ENCODE measurements at regions not wholly inside any gene's neighbourhood (a gene's known extent, or its start where the extent isn't known, plus 50 kb on each side); places are given as distances from the start of the nearest gene placed in this dataset.

DNA sequence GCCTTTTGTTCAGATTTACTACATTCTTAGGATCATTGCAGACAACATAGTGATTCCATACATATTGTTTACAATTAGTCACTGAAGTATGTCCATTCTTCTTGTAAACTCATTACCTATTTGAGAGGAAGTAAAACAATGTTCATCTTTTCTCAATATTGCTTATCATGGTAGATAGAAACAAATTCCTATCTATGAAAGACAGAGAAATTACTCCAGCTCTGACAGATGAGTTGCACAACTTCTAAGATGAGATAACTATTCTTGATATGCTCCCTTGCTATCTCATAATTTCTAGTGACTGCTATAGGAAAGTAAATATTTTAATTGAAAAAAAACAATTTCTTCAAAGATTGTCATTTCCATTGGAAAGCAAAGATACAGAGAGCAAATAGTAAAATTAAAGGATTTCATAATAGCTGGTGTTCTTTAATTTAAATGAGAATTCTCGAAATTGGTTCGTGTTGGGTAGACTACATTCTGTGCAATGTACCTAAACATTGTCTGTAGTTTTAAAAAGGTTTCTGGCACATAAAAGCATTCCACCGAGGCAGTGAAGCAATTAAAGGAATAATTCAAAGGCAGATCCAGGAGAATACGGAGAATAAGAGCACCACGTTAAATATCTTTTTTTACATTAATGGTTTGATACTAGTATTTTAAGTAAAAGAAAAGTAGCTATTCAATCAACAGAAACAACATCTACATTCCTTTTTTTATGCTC lies 1029.1 kb upstream of the ACO1 start:
- Mint-ChIP-seq H3K27ac (no peak overlapping the region), H3K4me3 (no peak overlapping the region), H3K4me1 (no peaks in the 10 kb centered on the region), H3K27me3 (ENCODE audit: low read depth in 3 of 3) (peaks cover 0 to 15% (median 3%) of the 10 kb centered on the region in 3 donors), H3K36me3 (no peaks in the 10 kb centered on the region), H3K9me3 (peaks cover 0 to 4% (median 0%) of the 10 kb centered on the region in 6 donors)
- no peak for DNase-seq

DNA sequence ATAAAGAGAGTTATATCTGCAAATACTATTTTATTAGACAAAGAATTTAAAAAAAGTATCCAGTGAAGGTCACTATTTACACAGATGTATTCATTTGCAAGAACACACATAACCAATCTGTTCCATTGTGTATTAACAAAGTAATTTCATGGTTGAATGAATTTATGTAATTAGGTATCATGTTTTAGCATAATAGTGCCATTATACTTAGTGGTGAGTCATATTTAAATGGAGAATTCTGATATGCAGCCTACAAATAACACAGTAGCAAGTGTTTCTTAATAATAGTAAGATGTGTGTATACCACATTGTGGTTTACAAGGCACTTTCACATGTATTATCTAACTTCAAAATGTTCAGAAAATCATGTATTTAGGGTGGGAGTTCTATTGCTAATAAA lies 1028.5 kb upstream of the ACO1 start:
- Mint-ChIP-seq H3K9me3 (peaks cover 0 to 3% (median 0%) of the 10 kb centered on the region in 6 donors), H3K4me1 (no peaks in the 10 kb centered on the region), H3K36me3 (no peaks in the 10 kb centered on the region), H3K4me3 (no peak overlapping the region), H3K27ac (no peak overlapping the region), H3K27me3 (ENCODE audit: low read depth in 3 of 3) (peaks cover 0 to 15% (median 3%) of the 10 kb centered on the region in 3 donors)
- no peak for DNase-seq

DNA sequence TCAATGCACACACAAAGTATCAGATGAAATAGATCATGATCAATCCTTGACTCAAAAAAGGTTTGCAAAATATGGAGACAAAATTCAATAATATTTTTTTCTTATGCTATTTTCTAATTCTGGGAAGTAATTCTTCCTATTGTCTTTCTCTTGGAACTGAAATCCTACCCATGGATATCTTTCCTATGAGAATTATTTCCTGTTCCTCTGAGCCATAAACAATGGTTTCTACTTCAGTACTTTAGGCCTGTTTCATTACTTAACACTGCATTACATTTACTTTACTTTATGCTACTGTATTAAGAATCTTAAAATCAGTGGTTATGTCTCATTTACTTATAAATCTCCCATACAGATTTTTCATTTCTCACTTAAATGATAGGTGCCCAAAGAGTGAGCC lies 1025.4 kb upstream of the ACO1 start:
- no peaks in the 10 kb centered on the region for H3K4me1 Mint-ChIP-seq
- peaks cover 0 to 3% (median 0%) of the 10 kb centered on the region in 6 donors for H3K9me3 Mint-ChIP-seq
- H3K36me3 Mint-ChIP-seq = no peaks in the 10 kb centered on the region
- no peak overlapping the region for H3K4me3 Mint-ChIP-seq
- no peak for DNase-seq
- H3K27ac Mint-ChIP-seq = no peak overlapping the region
- H3K27me3 Mint-ChIP-seq (ENCODE audit: low read depth in 3 of 3) = peaks cover 0 to 11% (median 6%) of the 10 kb centered on the region in 3 donors

DNA sequence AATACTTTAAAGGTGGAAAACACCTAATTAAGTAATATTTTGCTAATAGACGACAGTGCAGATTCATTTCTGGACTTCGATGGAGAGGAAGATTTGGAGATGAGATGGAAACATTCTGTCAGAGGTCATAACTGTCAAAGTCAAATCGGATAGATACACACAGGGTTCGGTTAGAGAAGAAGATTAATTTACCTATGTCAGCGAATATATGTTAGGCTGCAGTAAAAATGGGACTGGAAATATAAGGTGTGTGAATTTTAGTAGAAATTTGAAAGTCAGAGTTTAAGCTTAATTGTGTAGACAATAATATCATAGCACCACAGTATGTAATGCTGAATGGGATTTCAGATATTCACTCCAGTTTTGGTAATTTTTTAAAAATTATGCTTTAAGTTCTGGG lies 1020.3 kb upstream of the ACO1 start:
- H3K4me3 Mint-ChIP-seq = no peak overlapping the region
- H3K9me3 Mint-ChIP-seq = no peaks in the 10 kb centered on the region
- no peak overlapping the region for H3K27ac Mint-ChIP-seq
- no peaks in the 10 kb centered on the region for H3K4me1 Mint-ChIP-seq
- no peaks in the 10 kb centered on the region for H3K36me3 Mint-ChIP-seq
- no peak for DNase-seq
- peaks cover 0 to 2% (median 0%) of the 10 kb centered on the region in 3 donors for H3K27me3 Mint-ChIP-seq (ENCODE audit: low read depth in 3 of 3)

DNA sequence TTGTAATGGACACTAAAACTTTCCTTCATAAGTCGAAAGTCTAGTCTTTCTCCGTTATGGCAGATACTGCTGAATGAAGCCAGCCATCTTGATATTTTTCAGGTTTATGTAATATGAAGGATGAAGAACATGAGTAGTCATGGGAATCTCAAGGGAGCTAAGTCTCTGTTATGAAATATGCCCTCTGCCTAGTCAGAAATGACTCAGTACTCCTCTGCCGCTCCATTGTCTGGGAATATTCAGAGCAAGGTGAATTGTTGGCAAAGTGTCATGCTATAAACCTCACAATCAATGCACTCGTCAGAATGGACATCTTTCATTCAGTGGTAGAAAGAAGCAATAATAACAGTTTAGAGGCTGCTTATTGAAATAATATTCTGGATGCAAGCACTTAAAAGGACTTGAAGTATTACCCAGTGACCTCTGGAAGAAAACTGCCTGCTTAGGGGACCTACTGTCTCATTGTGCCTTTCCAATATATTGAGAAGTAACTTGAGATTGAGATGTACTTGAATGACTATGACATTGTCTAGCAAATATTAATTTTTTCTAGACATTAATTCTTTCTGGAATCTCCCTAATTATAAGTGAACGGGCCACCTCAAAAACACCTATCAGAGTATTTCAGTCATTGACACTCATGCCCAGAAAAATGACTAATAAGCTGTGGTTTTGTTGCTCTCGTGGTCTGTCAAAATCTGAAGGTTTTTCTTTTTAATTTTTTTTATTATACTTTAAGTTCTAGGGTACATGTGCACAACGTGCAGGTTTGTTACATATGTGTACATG lies 1011.5 kb upstream of the ACO1 start:
- H3K4me3 Mint-ChIP-seq = no peak overlapping the region
- peaks cover 0 to 5% (median 2%) of the 10 kb centered on the region in 6 donors for H3K9me3 Mint-ChIP-seq
- no peak overlapping the region for H3K27ac Mint-ChIP-seq
- no peaks in the 10 kb centered on the region for H3K4me1 Mint-ChIP-seq
- no peaks in the 10 kb centered on the region for H3K27me3 Mint-ChIP-seq (ENCODE audit: low read depth in 3 of 3)
- no peaks in the 10 kb centered on the region for H3K36me3 Mint-ChIP-seq
- DNase-seq = no peak

DNA sequence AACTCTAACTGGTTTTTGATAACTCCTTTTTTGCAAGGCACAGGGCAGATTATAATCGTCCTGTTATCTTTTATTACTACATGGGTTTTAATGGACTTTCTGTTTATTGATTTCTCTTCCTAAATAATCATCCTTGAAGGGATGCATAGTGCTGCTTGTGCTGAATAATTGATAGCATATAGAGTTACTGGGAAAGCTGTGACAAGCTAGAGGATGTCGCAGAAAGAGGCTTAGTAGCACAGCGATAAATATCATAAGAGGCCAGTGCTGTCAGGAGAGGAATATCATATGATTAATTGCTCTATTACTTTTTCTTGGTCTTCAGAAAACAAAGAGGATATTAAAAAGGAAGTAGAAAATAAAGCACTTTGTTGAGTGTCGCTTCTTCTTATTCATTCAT lies 1007.1 kb upstream of the ACO1 start:
- Mint-ChIP-seq H3K27me3 (ENCODE audit: low read depth in 3 of 3) (peaks cover 0 to 3% (median 0%) of the 10 kb centered on the region in 3 donors), H3K36me3 (no peaks in the 10 kb centered on the region), H3K4me3 (no peak overlapping the region), H3K27ac (no peak overlapping the region), H3K4me1 (no peaks in the 10 kb centered on the region), H3K9me3 (peaks cover 0 to 5% (median 2%) of the 10 kb centered on the region in 6 donors)
- no peak for DNase-seq

DNA sequence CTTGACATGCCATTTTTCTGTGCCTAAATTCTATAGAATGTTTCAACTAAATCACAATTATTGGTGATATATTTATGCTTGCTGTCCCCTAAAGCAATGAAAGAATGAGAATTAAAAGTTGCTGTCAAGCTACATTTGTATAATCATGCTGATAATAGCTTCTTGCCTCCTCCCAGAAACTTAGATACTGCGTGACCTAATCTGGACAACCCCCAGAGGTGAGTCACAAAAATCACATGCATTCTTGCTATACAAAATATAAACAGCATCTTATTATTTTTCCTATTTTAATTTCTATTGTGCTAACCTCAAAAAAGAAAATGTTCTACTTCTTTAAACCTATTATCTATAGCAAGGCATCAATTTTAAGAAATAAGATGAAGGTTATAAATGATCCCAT lies 995.8 kb upstream of the ACO1 start:
- Mint-ChIP-seq H3K4me1 (no peaks in the 10 kb centered on the region), H3K9me3 (peaks cover 0 to 1% (median 0%) of the 10 kb centered on the region in 6 donors), H3K4me3 (no peak overlapping the region), H3K27ac (no peak overlapping the region), H3K36me3 (no peaks in the 10 kb centered on the region), H3K27me3 (ENCODE audit: low read depth in 3 of 3) (no peaks in the 10 kb centered on the region)
- no peak for DNase-seq

DNA sequence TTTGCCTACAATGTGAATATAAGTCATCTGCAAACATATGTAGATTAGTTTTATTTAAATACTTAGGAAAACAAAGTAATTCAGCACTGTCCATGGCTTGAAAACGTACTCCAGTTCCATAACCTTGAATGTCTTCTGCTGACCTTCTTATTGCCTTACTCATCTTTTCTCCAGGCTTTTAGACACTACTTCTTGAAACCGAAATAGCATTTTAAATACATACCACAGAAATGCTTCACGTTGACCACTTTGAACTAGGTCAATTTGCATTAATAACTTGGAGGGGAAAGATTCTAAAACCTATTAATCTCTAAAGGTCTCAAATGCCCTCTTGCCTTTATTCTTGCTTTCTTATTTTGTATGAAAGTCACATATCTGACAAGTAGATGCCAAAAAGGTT lies 995.4 kb upstream of the ACO1 start:
- Mint-ChIP-seq H3K9me3 (peaks cover 0 to 1% (median 0%) of the 10 kb centered on the region in 6 donors), H3K27ac (no peak overlapping the region), H3K4me3 (no peak overlapping the region), H3K36me3 (no peaks in the 10 kb centered on the region), H3K27me3 (ENCODE audit: low read depth in 3 of 3) (no peaks in the 10 kb centered on the region), H3K4me1 (no peaks in the 10 kb centered on the region)
- DNase-seq = no peak

DNA sequence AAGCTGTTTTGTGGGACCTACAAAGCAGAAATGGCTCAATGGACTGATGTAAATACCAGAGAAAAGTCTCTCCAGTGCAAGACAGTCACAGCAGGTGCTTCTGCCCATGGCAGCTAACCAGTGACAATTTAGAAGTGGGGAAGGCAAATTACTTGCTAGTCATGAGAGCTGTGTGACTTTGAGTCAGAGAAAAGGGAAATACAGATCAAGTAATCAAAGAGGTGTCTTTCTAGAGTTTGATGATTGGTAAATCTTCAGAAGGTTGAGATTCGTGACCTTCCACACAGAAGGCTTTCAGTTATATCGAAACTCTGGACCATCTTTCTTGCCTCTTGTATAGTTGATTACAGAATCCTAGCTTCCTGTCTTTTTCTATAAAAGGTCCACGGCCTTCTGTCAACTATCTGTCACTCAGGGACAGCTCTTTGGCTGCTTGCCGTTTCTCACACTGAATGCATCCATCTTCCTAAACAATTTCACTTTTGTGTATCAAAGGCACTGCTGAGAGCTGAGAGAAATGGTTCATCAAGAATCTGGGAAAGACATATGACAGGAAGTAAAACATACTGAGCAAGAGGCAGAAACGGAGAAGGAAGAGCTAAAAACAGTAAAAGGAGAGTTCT lies 993.9 kb upstream of the ACO1 start:
- no peak overlapping the region for H3K4me3 Mint-ChIP-seq
- no peaks in the 10 kb centered on the region for H3K27me3 Mint-ChIP-seq (ENCODE audit: low read depth in 3 of 3)
- H3K36me3 Mint-ChIP-seq = no peaks in the 10 kb centered on the region
- no peak for DNase-seq
- H3K27ac Mint-ChIP-seq = no peak overlapping the region
- H3K4me1 Mint-ChIP-seq = no peaks in the 10 kb centered on the region
- H3K9me3 Mint-ChIP-seq = peaks cover 0 to 1% (median 0%) of the 10 kb centered on the region in 6 donors

DNA sequence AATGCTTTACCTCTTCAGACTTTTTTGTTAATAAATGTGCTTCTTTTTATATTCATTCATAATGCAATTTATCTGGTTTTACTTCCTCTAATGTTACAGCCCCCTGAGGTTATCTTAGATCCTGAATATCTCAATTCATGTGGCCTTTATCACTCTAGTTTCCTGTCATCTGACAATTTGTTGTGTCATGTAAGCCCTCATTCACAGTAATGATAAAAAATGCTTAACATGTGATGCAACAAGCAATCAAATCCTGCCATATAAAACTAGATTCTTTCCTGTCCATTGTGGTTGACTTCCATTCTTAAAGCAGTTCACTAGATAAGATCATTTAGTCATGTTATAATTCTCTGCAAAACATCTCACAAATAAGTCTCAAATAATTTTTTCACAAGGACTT lies 991.2 kb upstream of the ACO1 start:
- no peak for DNase-seq
- no peaks in the 10 kb centered on the region for H3K36me3 Mint-ChIP-seq
- H3K4me3 Mint-ChIP-seq = no peak overlapping the region
- no peak overlapping the region for H3K27ac Mint-ChIP-seq
- H3K27me3 Mint-ChIP-seq (ENCODE audit: low read depth in 3 of 3) = peaks cover 0 to 2% (median 0%) of the 10 kb centered on the region in 3 donors
- peaks cover 0 to 5% (median 0%) of the 10 kb centered on the region in 6 donors for H3K9me3 Mint-ChIP-seq
- no peaks in the 10 kb centered on the region for H3K4me1 Mint-ChIP-seq

DNA sequence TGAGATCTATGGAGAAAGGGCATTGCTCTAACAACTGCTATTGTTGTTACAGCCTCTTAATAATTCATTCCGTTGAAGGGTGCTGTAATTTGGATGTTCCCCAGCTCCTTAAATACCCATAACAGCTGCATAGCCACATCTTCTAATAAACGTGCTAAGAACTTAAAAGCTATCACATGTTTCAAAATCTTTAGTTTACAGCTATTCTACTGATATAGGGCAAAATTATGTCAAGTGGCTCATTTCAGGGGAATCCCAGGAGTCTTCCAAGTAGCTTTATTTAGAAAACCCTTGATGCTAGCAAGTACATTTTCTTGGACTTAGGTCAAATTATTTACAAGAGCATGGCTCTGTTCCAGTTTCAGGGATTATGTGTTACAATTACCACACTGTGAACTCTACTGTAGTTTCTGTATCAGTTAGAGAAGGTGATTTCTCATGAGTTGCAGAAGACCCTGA lies 990.4 kb upstream of the ACO1 start:
- Mint-ChIP-seq H3K27ac (no peak overlapping the region), H3K27me3 (ENCODE audit: low read depth in 3 of 3) (peaks cover 0 to 2% (median 0%) of the 10 kb centered on the region in 3 donors), H3K9me3 (peaks cover 0 to 5% (median 0%) of the 10 kb centered on the region in 6 donors), H3K36me3 (no peaks in the 10 kb centered on the region), H3K4me3 (no peak overlapping the region), H3K4me1 (no peaks in the 10 kb centered on the region)
- no peak for DNase-seq

DNA sequence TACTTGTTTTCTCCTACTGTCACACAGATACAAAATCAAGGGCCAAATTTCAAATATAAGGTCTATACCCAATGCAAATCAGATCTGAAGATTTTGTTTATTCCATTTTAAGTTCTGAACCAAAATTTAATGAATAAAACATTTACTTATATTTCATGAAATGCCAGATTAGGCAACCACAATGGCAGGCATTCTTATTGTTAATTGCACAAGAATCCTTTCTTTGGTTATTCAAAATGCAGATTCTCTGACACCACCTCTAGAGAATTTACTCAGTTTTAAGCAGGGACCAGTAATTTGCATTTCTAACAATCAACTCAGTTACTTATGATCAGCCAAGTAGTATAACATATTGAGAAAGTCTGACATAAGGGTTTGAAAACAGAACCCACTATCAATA lies 972.4 kb upstream of the ACO1 start:
- no peak for DNase-seq
- Mint-ChIP-seq H3K9me3 (peaks cover 0 to 22% (median 7%) of the 10 kb centered on the region in 6 donors), H3K4me1 (no peaks in the 10 kb centered on the region), H3K4me3 (no peak overlapping the region), H3K27me3 (ENCODE audit: low read depth in 3 of 3) (peaks cover 0 to 1% (median 0%) of the 10 kb centered on the region in 3 donors), H3K36me3 (no peaks in the 10 kb centered on the region), H3K27ac (no peak overlapping the region)

DNA sequence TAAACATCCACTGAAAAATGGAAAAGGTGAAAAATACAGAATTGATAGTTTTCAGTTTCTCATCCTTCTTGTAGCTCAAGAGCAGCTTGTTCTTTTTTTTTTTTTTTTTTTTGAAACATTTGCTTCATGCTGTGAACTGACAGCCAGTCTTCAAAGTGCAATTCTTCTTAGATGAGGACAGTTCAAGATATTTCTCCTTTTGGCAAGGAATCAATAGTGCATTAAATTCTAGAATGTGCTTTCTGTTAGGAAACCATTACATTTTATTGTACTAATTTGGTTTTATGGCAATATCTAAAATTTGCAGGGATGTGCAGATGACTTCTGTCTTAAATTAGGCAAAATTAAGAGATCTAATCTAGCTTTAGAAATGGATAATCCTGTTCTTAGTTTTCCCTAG lies 969.3 kb upstream of the ACO1 start:
- Mint-ChIP-seq H3K36me3 (no peaks in the 10 kb centered on the region), H3K27me3 (ENCODE audit: low read depth in 3 of 3) (peaks cover 0 to 1% (median 0%) of the 10 kb centered on the region in 3 donors), H3K9me3 (peaks cover 0 to 25% (median 4%) of the 10 kb centered on the region in 6 donors), H3K4me1 (no peaks in the 10 kb centered on the region), H3K27ac (no peak overlapping the region), H3K4me3 (no peak overlapping the region)
- no peak for DNase-seq

DNA sequence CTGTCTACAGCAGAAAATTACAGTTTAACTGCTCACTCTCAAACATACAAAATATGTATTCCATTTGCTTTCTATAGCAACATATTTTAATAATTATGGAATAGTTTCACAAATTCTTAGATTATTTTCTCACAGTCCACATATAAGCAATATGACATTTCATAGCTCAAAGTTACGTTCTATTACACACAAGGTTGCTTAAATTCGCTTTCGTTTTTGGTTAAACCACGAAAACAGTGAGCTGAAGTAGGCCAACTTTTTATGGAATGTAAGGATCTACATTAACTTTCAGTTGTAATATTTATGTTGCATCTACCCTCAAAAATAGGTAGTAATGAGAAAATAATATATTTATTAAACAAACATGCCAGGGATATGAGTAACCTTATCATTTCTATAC lies 966.0 kb upstream of the ACO1 start:
- DNase-seq = no peak
- H3K9me3 Mint-ChIP-seq = peaks cover 0 to 13% (median 0%) of the 10 kb centered on the region in 6 donors
- H3K4me3 Mint-ChIP-seq = no peak overlapping the region
- H3K36me3 Mint-ChIP-seq = no peaks in the 10 kb centered on the region
- H3K27ac Mint-ChIP-seq = no peak overlapping the region
- H3K27me3 Mint-ChIP-seq (ENCODE audit: low read depth in 3 of 3) = no peaks in the 10 kb centered on the region
- no peaks in the 10 kb centered on the region for H3K4me1 Mint-ChIP-seq
